ENCODE measurements at regions not wholly inside any gene's neighbourhood (a gene's known extent, or its start where the extent isn't known, plus 50 kb on each side); places are given as distances from the start of the nearest gene placed in this dataset.

GRCh38 chr13:106210324-106210723, 325.1 kb downstream of the EFNB2 start:
- TF ChIP-seq, protein P1, sequence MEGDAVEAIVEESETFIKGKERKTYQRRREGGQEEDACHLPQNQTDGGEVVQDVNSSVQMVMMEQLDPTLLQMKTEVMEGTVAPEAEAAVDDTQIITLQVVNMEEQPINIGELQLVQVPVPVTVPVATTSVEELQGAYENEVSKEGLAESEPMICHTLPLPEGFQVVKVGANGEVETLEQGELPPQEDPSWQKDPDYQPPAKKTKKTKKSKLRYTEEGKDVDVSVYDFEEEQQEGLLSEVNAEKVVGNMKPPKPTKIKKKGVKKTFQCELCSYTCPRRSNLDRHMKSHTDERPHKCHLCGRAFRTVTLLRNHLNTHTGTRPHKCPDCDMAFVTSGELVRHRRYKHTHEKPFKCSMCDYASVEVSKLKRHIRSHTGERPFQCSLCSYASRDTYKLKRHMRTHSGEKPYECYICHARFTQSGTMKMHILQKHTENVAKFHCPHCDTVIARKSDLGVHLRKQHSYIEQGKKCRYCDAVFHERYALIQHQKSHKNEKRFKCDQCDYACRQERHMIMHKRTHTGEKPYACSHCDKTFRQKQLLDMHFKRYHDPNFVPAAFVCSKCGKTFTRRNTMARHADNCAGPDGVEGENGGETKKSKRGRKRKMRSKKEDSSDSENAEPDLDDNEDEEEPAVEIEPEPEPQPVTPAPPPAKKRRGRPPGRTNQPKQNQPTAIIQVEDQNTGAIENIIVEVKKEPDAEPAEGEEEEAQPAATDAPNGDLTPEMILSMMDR (conservative IDR thresholded peaks at IDR 0.05 in 1 of 2, IDR thresholded peaks at IDR 0.05 in 1 of 2; ENCODE audit: extremely low read depth in 1 of 2, insufficient read depth in 1 of 2, low read depth in 1 of 2, low read length in 2 of 2): no peak
- TF ChIP-seq EZH2 (IDR thresholded peaks at IDR 0.05; ENCODE audit: borderline replicate concordance, low read length): no peak

All from mammary epithelial cell (primary cell).